ENCODE measurements at regions not wholly inside any gene's neighbourhood (a gene's known extent, or its start where the extent isn't known, plus 50 kb on each side); places are given as distances from the start of the nearest gene placed in this dataset.

- no peak for DNase-seq
These were observed 689.9 kb upstream of the CITED2 start for GRCh38 chr6:140064366-140064765.

- no peak for DNase-seq
These were observed 688.6 kb upstream of the CITED2 start for GRCh38 chr6:140063021-140063399.

GRCh38 chr6:140062043-140063020 is 687.9 kb upstream of the CITED2 start:
- no peak for DNase-seq

- DNase-seq, result no peak
These were observed 686.9 kb upstream of the CITED2 start for GRCh38 chr6:140061110-140062042.

GRCh38 chr6:140059947-140060346 is 685.5 kb upstream of the CITED2 start:
- DNase-seq, result no peak

GRCh38 chr6:140058863-140059262 is 684.4 kb upstream of the CITED2 start:
- no peak for DNase-seq

- no peak for DNase-seq
These were observed 678.6 kb upstream of the CITED2 start for GRCh38 chr6:140052736-140053729.

GRCh38 chr6:140051521-140052512 is 677.4 kb upstream of the CITED2 start:
- no peak for DNase-seq

- DNase-seq, result no peak
These were observed 675.9 kb upstream of the CITED2 start for GRCh38 chr6:140050101-140050995.

- DNase-seq, result no peak
These were observed 674.8 kb upstream of the CITED2 start for GRCh38 chr6:140049251-140049650.

GRCh38 chr6:140048202-140048790 is 673.8 kb upstream of the CITED2 start:
- DNase-seq, result no peak

- DNase-seq, result no peak
These were observed 672.9 kb upstream of the CITED2 start for GRCh38 chr6:140047321-140047720.

- no peak for DNase-seq
These were observed 671.7 kb upstream of the CITED2 start for GRCh38 chr6:140046016-140046632.

GRCh38 chr6:140045116-140045515 is 670.7 kb upstream of the CITED2 start:
- no peak for DNase-seq

- DNase-seq, result no peak
These were observed 670.2 kb upstream of the CITED2 start for GRCh38 chr6:140044626-140045025.

- DNase-seq, result no peak
These were observed 669.4 kb upstream of the CITED2 start for GRCh38 chr6:140043762-140044378.

- no peak for DNase-seq
These were observed 668.9 kb upstream of the CITED2 start for GRCh38 chr6:140043357-140043756.

GRCh38 chr6:140041571-140042332 is 667.3 kb upstream of the CITED2 start:
- no peak for DNase-seq

All from right forelimb (tissue), 1 donor.